GM12891 (cell line): ENCODE measurements at regions not wholly inside any gene's neighbourhood (a gene's known extent, or its start where the extent isn't known, plus 50 kb on each side); places are given as distances from the start of the nearest gene placed in this dataset.
A peak's percentile ranks its signal among the peaks of the same experiment; 100 is the strongest.
"Not testable (repeated sequence)": the region's sequence is repeated elsewhere in the genome, so short reads cannot be mapped to it uniquely, and the experiment has no call there.

ENCODE experiments used
- DNase-seq: peaks from one replicate; pipeline ENCODE4 v3.0.0; 2011; ENCODE audit warnings: low spot score; ENCODE audit not compliant: insufficient read length
- FAIRE-seq: peaks from 2 replicates; lab custom pipeline; 2011; peaks lifted over from hg19 to GRCh38; lab: Jason Lieb, UNC
- PAX5 ChIP-seq: IDR thresholded peaks from 2 replicates; pipeline ENCODE4 v1.6.1; 2011; ENCODE audit warnings: low read length, moderate library complexity, mild to moderate bottlenecking; ENCODE audit not compliant: insufficient read depth, severe bottlenecking
- POLR2A ChIP-seq: IDR thresholded peaks from 2 replicates; pipeline ENCODE4 v1.6.1; 2011; ENCODE audit warnings: low read depth, low read length, control low read depth
- POLR2AphosphoS5 ChIP-seq: IDR thresholded peaks from 2 replicates; pipeline ENCODE4 v1.6.1; 2011; ENCODE audit warnings: low read depth, low read length, control low read depth
- POU2F2 ChIP-seq: IDR thresholded peaks from 2 replicates; pipeline ENCODE4 v1.6.1; 2011; ENCODE audit warnings: low read depth, mild to moderate bottlenecking, control low read depth, low read length, moderate library complexity
- SPI1 ChIP-seq: IDR thresholded peaks from 2 replicates; pipeline ENCODE4 v1.6.1; 2011; ENCODE audit warnings: low read depth, low read length, control low read depth
- TAF1 ChIP-seq: IDR thresholded peaks from 2 replicates; pipeline ENCODE4 v1.6.1; 2011; ENCODE audit warnings: low read depth, low read length, control low read depth

DNA sequence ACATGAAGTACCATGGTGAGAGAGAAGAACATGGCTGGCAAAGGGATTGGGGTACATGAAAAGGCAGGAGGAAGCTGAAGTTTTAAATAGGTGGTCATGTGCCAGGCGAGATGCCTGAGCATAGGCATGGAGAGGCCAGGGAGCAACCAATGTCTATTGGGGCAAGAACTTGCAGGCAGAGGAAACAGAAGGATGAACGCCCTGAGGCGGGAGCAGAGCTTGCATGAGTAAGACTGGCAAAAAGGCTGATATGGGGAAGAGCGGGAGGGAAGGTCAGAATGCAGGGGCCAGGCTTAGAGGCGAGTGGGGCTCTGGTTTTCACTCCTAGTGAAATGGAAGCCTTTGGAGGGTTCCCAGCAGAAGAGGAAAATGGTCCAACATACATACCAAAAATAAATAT, 52.5 kb upstream of the VSTM5 start:
- FAIRE-seq: no peak

DNA sequence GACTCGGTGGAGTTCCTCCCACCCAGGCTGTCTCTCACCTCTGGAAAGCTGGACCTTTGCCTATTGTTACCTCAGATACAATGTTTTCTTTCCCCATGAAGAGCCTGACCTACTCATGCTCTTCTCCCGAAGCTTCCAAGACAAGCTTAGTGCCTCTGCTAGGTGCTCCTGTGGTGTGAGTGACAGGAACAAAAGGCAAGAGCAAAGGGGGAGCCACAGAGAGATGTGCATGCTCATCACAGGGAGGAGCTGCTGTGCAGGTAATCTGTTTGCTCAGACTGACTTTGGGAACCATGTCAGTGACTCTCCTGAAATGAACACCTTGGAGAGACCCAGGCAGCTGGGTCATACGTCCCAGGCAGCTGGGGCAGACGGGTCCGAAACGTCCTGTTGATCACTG, 53.6 kb upstream of the VSTM5 start:
- TF ChIP-seq TAF1 (no peak), POLR2A (no peak), SPI1 (no peak), PAX5 (no peak)
- DNase-seq (no peak), FAIRE-seq (no peak)

More for the DNA sequence above, 52.5 kb upstream of the VSTM5 start:
- TF ChIP-seq POU2F2: no peak
- no peak for TF ChIP-seq PAX5
- no peak for TF ChIP-seq TAF1
- no peak for TF ChIP-seq POLR2AphosphoS5
- TF ChIP-seq SPI1: no peak
- DNase-seq: no peak

DNA sequence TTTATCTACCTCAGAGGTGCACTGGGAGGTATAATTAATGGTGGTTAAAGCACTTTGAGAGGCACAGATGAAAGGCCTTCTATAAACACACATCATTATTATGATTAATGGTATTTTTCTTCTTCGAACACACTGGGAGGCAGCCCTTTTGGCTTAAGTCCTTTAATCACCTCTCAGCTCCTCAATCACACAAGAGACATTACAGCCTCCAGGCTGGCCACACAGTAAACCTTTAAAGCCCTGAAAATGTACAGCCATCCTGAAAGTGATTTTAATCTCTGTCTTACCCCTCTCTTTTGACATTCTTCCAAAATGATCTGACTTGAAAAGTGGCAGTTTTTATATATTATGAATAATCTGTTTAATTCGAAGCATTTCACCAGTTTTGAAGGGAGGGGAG, 54.3 kb upstream of the VSTM5 start:
- DNase-seq (no peak), FAIRE-seq (no peak)
- TF ChIP-seq POU2F2: no peak
- no peak for TF ChIP-seq POLR2A
- TF ChIP-seq PAX5: no peak
- TF ChIP-seq POLR2AphosphoS5: no peak

DNA sequence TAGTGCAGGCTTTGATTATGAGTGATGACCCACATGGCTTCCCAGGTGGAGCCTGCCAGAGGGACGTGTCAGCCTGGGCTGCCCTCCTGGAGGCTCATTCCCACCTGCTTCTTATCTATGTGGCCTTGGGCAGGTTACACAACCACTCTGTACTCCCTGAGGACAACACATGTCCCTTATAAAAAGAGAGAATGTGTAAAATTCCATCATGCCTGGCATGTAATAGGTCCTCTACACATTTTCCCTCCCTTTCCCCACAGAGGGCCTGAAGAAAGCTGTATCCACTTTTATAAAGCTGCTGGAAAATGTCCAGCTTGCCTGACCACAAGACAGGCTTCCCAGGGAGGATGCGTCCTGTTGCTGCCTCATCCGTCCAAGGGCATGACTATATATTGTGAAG, 55.0 kb upstream of the VSTM5 start:
- TF ChIP-seq POU2F2: no peak
- TF ChIP-seq POLR2AphosphoS5: no peak
- no peak for TF ChIP-seq SPI1
- no peak for TF ChIP-seq TAF1
- no peak for TF ChIP-seq POLR2A
- TF ChIP-seq PAX5: no peak
- FAIRE-seq (no peak), DNase-seq (no peak)

DNA sequence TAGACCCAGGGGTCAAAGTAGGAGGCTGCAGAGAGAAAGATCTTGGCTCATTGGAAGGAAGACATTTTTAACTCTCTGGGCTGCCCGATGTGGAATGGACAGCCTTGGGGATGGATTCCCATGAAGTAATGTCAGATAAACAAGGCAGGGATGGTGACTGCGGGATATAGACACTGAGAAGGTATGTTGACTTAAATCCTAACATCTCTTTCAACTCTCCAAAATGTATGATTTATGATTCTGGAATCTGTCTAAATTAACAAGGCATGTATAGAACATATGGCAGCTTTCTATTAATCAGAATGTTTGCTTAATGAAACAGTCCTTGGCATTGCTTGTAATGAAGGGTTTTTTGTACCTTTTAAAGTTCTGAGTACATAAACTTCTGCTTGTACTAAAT, 56.1 kb upstream of the VSTM5 start:
- TF ChIP-seq PAX5 (no peak), POU2F2 (no peak), POLR2A (no peak), SPI1 (no peak), POLR2AphosphoS5 (no peak), TAF1 (no peak)
- DNase-seq (no peak), FAIRE-seq (no peak)

DNA sequence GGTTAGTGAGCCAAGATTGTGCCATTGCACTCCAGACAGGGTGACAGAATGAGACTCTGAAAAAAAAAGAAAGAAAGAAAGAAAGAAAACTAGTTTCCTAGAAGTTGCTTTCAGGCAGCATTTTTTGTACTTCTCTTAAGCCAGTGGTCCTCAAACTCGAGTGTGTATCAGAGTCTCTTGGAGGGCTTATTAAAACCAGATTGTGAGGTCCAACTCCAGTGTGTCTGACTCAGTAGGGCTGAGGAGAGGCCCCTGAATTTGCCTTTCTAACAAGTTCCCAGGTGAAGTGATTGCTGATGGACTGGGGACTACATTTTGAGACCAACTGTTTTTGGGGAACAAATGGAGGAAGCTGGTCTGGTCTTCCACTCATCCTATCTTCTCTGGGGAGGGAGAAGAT, 57.5 kb upstream of the VSTM5 start:
- TF ChIP-seq POU2F2 (no peak), POLR2AphosphoS5 (no peak), SPI1 (no peak), POLR2A (no peak), TAF1 (no peak), PAX5 (no peak)
- no peak for FAIRE-seq

DNA sequence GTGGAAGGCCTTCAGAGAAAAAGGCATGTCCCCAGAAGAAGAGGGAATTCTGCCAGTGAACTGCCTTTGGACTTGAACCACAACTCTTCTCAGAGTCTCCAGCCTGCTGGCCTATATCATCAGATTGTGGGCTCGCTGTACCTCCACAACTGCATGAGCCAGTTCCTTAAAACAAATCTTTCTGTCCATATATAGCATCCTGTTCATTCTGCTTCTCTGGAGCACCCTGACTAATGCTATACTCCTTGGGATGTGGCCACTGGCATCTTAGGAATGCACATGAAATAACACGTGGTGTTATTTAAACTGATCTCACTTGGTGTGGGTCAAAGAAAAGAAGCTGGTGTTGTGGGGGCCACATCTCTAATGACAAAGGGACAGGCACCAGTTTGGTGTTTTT, 58.3 kb upstream of the VSTM5 start:
- DNase-seq (no peak), FAIRE-seq (no peak)
- TF ChIP-seq POLR2A (no peak), POU2F2 (no peak), SPI1 (no peak), PAX5 (no peak), TAF1 (no peak), POLR2AphosphoS5 (no peak)

More for the DNA sequence above, 57.5 kb upstream of the VSTM5 start:
- DNase-seq: no peak

DNA sequence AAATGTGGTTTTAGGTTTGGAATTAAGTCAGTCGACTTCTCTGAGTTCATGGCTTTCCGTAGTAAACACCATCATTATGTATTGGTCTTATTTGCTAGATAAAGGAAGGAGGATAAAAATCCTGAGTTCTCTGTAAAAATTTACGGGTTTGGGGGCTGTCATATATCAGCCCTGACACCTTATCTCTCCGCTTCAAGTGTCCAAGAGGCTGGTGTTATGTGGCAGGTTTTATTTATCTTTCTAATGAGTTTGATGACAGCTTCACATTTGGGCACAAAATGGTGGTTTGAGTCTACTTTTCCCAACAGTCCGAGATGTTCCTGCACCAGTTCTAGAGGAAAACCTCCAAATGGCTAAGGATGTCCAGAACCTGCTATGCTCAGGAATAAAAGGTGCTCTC, 67.3 kb upstream of the VSTM5 start:
- TF ChIP-seq PAX5: no peak
- no peak for TF ChIP-seq SPI1
- no peak for TF ChIP-seq POU2F2
- TF ChIP-seq POLR2AphosphoS5: no peak
- TF ChIP-seq TAF1: no peak
- no peak for TF ChIP-seq POLR2A
- FAIRE-seq: no peak
- DNase-seq: no peak

DNA sequence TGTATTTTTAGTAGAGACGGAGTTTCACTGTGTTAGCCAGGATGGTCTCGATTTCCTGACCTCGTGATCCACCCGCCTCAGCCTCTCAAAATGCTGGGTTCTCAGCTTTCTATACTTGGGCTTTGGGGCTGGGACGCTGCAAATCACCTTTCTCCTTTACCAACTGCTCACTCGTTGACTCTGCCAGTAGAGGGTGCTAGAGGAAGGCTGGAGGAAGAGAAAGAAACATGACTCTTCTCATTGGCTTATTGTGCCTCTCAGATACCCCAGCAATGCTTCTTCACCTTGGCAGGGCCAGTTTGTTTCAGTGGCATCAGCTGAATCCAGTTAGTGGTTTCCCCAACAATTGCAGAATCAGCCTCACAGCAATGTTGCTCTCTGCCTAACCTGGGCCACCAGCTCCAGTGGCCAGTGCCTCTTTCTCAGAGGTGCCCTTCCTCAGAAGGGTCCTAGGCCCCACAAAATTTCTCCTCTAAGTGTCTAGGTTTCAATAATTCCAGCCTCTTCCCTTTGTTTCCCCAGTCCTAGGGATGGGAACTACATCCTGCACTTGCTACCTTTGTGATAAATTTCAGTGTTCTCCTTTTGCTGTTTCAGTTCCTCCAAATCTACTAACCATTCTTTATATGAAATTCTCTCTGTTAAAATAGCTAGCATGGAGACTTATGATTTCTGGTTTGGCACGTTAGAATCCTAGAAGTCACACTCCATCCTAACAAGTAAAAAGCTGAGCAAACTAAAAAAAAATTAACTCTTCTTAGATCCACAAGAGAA, 71.5 kb upstream of the VSTM5 start:
- FAIRE-seq (peak; percentile 52), DNase-seq (peak; percentile 31)
- TF ChIP-seq POU2F2 (no peak), POLR2A (no peak), POLR2AphosphoS5 (no peak), SPI1 (peak; percentile 74)

DNA sequence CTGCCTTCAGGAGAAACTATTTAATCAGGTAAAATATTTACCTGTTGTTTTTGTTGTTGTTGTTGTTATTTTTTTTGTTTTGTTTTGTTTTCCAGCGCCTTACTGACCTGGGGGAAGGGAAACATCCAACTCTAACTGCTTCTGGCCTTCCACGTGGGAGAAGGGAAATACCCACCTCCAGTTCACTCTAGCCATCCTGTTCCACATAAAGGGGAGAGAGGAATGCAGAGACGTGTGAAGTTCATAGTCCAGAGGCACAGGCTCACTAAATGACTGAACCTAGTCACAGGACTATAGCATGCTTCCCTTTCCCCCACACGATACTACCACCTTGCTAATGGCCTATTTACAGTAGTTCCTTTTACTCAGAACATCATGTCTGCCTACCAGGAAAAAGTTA, 72.4 kb upstream of the VSTM5 start:
- TF ChIP-seq SPI1 (no peak), POLR2A (no peak), TAF1 (no peak), POU2F2 (no peak), PAX5 (no peak), POLR2AphosphoS5 (no peak)
- DNase-seq: no peak
- FAIRE-seq: no peak

DNA sequence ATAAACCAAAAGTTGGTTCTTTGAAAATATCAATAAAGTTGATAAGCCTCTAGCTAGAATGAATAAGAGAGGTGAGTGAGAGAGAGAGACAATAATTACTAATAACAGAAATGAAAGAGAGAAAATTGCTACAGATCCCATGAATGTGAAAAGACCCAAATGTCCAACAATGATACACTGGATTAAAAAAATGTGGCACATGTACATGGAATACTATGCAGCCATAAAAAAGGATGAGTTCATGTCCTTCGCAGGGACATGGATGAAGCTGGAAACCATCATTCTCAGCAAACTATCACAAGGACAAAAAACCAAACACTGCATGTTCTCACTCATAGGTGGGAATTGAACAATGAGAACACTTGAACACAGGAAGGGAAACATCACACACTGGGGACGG, 75.7 kb upstream of the VSTM5 start:
- FAIRE-seq: not testable (repeated sequence)

More for the DNA sequence above, 75.7 kb upstream of the VSTM5 start:
- DNase-seq: not testable (repeated sequence)
